Uterus (tissue), 3 donors: ENCODE measurements at regions not wholly inside any gene's neighbourhood (a gene's known extent, or its start where the extent isn't known, plus 50 kb on each side); places are given as distances from the start of the nearest gene placed in this dataset.

Source experiments
- DNase-seq, 2 donors: peaks; one replicate each; pipeline ENCODE4 v3.0.0-alpha.2; 2019 to 2020
- H3K27ac ChIP-seq, 2 donors: fragments of 200-600 bp; sonication (generic); 1 replicate in 1 of 2; 2 replicates in 1 of 2; pipeline ENCODE4 v1.5.1; 2016 to 2018
- H3K27me3 ChIP-seq, 2 donors: fragments of 200-600 bp; sonication (generic); one replicate each; pipeline ENCODE4 v1.5.1; 2018 to 2019; ENCODE audit warnings: control low read depth in 1 of 2
- H3K36me3 ChIP-seq, 2 donors: fragments of 200-600 bp; sonication (generic); one replicate each; pipeline ENCODE4 v1.5.1; 2019; ENCODE audit warnings: control low read depth in 1 of 2
- H3K4me1 ChIP-seq, 2 donors: fragments of 200-600 bp; sonication (generic); one replicate each; pipeline ENCODE4 v1.5.1; 2018 to 2019; ENCODE audit warnings: control low read depth in 1 of 2
- H3K4me3 ChIP-seq, 2 donors: fragments of 200-600 bp; sonication (generic); 1 replicate in 1 of 2; 2 replicates in 1 of 2; pipeline ENCODE4 v1.5.1; 2018 to 2019; ENCODE audit warnings: mild to moderate bottlenecking in 1 of 2
- H3K9me3 ChIP-seq, 2 donors: fragments of 200-600 bp; sonication (generic); one replicate each; pipeline ENCODE4 v1.5.1; 2019; ENCODE audit warnings: control low read depth in 1 of 2
- POLR2A ChIP-seq, 2 donors: fragments of 450-650 bp; IDR thresholded peaks; one replicate each; pipeline ENCODE4 v1.6.1; 2016; ENCODE audit warnings: antibody characterized with exemption in 2 of 2, mild to moderate bottlenecking in 1 of 2, moderate library complexity in 1 of 2
- intact Hi-C: fragments of 100-400 bp; cut with DNase I; formaldehyde crosslinking; loops from one replicate; pipeline ENCODE4 v1.15.1; 2023; ENCODE audit warnings: low total_unique reads
- TF ChIP-seq, protein P1 (sequence below), 4 experiments: fragments of 200-600 bp in 2 of 4; fragments of 450-650 bp in 2 of 4; sonication (generic) in 2 of 4; IDR thresholded peaks; one replicate each; pipeline ENCODE4 v1.5.1; 2016 to 2019; ENCODE audit warnings: antibody characterized with exemption in 4 of 4, mild to moderate bottlenecking in 2 of 4, moderate library complexity in 1 of 4
- donor health status: DM: yes; HTN: yes; CAD: no.

DNA sequence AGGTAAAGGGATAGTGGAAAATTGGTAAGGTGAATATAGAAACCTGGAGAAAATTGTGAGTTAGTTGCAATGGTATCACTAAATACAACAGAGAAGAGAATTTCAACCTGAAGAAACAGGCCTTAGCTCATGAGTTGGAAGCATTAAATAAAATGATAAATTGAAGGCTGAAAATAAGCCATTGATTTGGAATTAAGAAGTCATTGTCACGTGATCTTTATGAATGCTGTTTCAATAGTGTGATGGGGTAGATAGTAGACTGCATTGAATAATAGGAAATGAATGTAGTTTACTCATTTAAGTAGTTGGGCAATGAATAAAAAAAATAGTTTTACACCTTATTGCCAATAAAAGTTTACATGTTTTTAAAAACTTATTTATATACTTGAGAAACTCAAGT is 88.5 kb upstream of the ADGRB3 start:
- no peaks in the 10 kb centered on the region for H3K4me1 ChIP-seq
- no peak for DNase-seq
- no peaks in the 10 kb centered on the region for H3K36me3 ChIP-seq
- no peaks in the 10 kb centered on the region for H3K9me3 ChIP-seq
- H3K4me3 ChIP-seq = no peak overlapping the region
- no peak for TF ChIP-seq POLR2A (IDR thresholded peaks at IDR 0.05)
- TF ChIP-seq, protein P1, sequence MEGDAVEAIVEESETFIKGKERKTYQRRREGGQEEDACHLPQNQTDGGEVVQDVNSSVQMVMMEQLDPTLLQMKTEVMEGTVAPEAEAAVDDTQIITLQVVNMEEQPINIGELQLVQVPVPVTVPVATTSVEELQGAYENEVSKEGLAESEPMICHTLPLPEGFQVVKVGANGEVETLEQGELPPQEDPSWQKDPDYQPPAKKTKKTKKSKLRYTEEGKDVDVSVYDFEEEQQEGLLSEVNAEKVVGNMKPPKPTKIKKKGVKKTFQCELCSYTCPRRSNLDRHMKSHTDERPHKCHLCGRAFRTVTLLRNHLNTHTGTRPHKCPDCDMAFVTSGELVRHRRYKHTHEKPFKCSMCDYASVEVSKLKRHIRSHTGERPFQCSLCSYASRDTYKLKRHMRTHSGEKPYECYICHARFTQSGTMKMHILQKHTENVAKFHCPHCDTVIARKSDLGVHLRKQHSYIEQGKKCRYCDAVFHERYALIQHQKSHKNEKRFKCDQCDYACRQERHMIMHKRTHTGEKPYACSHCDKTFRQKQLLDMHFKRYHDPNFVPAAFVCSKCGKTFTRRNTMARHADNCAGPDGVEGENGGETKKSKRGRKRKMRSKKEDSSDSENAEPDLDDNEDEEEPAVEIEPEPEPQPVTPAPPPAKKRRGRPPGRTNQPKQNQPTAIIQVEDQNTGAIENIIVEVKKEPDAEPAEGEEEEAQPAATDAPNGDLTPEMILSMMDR (IDR thresholded peaks at IDR 0.05) = no peak
- H3K27me3 ChIP-seq = no peaks in the 10 kb centered on the region
- intact Hi-C loops = no loop called here
- H3K27ac ChIP-seq = no peak overlapping the region

GRCh38 chr6:68544450-68544849 is 90.6 kb upstream of the ADGRB3 start:
- Histone ChIP-seq H3K9me3 (no peaks in the 10 kb centered on the region), H3K4me1 (no peaks in the 10 kb centered on the region), H3K27ac (no peak overlapping the region), H3K27me3 (no peaks in the 10 kb centered on the region), H3K4me3 (no peak overlapping the region), H3K36me3 (no peaks in the 10 kb centered on the region)
- DNase-seq = no peak
- intact Hi-C loops = no loop called here
- TF ChIP-seq, protein P1 (IDR thresholded peaks at IDR 0.05) = no peak
- no peak for TF ChIP-seq POLR2A (IDR thresholded peaks at IDR 0.05)

DNA sequence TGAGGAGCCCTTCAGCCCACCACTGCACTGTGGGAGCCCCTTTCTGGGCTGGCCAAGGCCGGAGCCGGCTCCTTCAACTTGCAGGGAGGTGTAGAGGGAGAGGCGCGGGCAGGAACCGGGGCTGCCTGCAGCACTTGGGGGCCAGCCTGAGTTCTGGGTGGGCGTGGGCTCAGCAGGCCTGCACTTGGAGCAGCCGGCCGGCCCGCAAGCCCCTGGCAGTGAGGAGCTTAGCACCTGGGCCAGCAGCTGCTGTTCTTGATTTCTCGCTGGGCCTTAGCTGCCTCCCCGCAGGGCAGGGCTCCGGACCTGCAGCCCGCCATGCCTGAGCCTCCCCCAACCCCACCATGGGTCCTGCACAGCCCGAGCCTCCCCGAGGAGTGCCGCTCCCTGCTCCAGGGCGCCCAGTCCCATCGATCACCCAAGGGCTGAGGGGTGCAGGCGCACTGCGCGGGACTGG is 101.7 kb upstream of the ADGRB3 start:
- no peak for TF ChIP-seq POLR2A (IDR thresholded peaks at IDR 0.05)
- TF ChIP-seq, protein P1 (IDR thresholded peaks at IDR 0.05) = no peak
- Histone ChIP-seq H3K27ac (no peak overlapping the region), H3K4me3 (no peak overlapping the region), H3K9me3 (no peaks in the 10 kb centered on the region), H3K4me1 (no peaks in the 10 kb centered on the region), H3K36me3 (no peaks in the 10 kb centered on the region), H3K27me3 (peaks cover 0 to 4% of the 10 kb centered on the region in 2 donors)
- intact Hi-C loops = no loop called here
- no peak for DNase-seq

- Histone ChIP-seq H3K9me3 (no peaks in the 10 kb centered on the region), H3K4me3 (no peak overlapping the region), H3K27ac (no peak overlapping the region), H3K36me3 (no peaks in the 10 kb centered on the region), H3K4me1 (no peaks in the 10 kb centered on the region), H3K27me3 (no peaks in the 10 kb centered on the region)
- TF ChIP-seq, protein P1 (IDR thresholded peaks at IDR 0.05) = no peak
- TF ChIP-seq POLR2A (IDR thresholded peaks at IDR 0.05) = no peak
- DNase-seq = no peak
- intact Hi-C loops = no loop called here
These were observed 107.4 kb upstream of the ADGRB3 start for GRCh38 chr6:68527691-68528090.

- TF ChIP-seq, protein P1 (IDR thresholded peaks at IDR 0.05) = no peak
- TF ChIP-seq POLR2A (IDR thresholded peaks at IDR 0.05) = no peak
- intact Hi-C loops = no loop called here
These were observed 128.2 kb upstream of the ADGRB3 start for GRCh38 chr6:68506911-68507310.

More at GRCh38 chr6:68506911-68507310, 128.2 kb upstream of the ADGRB3 start:
- no peaks in the 10 kb centered on the region for H3K36me3 ChIP-seq
- H3K9me3 ChIP-seq = no peaks in the 10 kb centered on the region
- DNase-seq = no peak
- H3K27me3 ChIP-seq = no peaks in the 10 kb centered on the region
- no peak overlapping the region for H3K27ac ChIP-seq
- no peak overlapping the region for H3K4me3 ChIP-seq
- H3K4me1 ChIP-seq = no peaks in the 10 kb centered on the region
